Bronchial epithelial cell (primary cell): ENCODE measurements at regions not wholly inside any gene's neighbourhood (a gene's known extent, or its start where the extent isn't known, plus 50 kb on each side); places are given as distances from the start of the nearest gene placed in this dataset.

Source experiments
- DNase-seq: peaks from one replicate; pipeline ENCODE4 v3.0.0-alpha.2; 2010; ENCODE audit warnings: low read depth
- FAIRE-seq: peaks from 2 replicates; lab custom pipeline; 2011; peaks lifted over from hg19 to GRCh38; lab: Jason Lieb, UNC
- H3K27me3 ChIP-seq: 2 replicates; pipeline ENCODE4 v1.5.1; 2011; ENCODE audit warnings: low read length; ENCODE audit not compliant: control insufficient read depth, insufficient read depth
- H3K36me3 ChIP-seq: 2 replicates; pipeline ENCODE4 v1.5.1; 2011; ENCODE audit warnings: low read length; ENCODE audit not compliant: control insufficient read depth, insufficient read depth
- H3K4me3 ChIP-seq: 2 replicates; pipeline ENCODE4 v1.5.1; 2011; ENCODE audit warnings: mild to moderate bottlenecking, low read depth, low read length, control low read depth
- TF ChIP-seq, protein P1 (sequence below): IDR thresholded peaks from 2 replicates; pipeline ENCODE4 v1.5.1; 2011; ENCODE audit warnings: mild to moderate bottlenecking, moderate library complexity, low read length, control low read depth, inconsistent platforms; ENCODE audit not compliant: insufficient read depth, severe bottlenecking

DNA sequence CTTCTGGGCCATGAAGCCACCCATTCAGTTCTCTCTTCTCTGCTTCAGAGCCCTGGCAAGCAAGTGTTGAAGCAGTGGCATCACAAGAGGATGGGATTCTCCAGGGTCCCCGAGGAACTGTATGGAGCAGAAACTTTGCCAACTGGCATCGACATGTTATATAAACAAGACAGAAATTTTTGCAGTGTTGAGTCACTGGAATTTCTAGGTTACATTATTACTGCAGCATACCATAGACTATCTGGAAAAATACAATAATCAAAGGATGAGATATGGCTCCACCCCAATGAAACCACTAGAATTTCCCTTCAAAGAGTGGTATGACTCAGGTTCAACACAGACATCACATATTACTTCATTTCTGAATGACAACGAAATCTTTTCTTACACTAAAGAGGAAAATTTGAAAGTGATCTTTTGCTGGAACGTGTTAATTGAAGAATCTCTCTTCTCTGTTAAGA is 343.0 kb upstream of the DYNLRB2 start:
- H3K27me3 ChIP-seq: no peaks in the 10 kb centered on the region
- FAIRE-seq (no peak), DNase-seq (peak; percentile 98)
- no peaks in the 10 kb centered on the region for H3K36me3 ChIP-seq
- TF ChIP-seq, protein P1, sequence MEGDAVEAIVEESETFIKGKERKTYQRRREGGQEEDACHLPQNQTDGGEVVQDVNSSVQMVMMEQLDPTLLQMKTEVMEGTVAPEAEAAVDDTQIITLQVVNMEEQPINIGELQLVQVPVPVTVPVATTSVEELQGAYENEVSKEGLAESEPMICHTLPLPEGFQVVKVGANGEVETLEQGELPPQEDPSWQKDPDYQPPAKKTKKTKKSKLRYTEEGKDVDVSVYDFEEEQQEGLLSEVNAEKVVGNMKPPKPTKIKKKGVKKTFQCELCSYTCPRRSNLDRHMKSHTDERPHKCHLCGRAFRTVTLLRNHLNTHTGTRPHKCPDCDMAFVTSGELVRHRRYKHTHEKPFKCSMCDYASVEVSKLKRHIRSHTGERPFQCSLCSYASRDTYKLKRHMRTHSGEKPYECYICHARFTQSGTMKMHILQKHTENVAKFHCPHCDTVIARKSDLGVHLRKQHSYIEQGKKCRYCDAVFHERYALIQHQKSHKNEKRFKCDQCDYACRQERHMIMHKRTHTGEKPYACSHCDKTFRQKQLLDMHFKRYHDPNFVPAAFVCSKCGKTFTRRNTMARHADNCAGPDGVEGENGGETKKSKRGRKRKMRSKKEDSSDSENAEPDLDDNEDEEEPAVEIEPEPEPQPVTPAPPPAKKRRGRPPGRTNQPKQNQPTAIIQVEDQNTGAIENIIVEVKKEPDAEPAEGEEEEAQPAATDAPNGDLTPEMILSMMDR: no peak
- no peak overlapping the region for H3K4me3 ChIP-seq

DNA sequence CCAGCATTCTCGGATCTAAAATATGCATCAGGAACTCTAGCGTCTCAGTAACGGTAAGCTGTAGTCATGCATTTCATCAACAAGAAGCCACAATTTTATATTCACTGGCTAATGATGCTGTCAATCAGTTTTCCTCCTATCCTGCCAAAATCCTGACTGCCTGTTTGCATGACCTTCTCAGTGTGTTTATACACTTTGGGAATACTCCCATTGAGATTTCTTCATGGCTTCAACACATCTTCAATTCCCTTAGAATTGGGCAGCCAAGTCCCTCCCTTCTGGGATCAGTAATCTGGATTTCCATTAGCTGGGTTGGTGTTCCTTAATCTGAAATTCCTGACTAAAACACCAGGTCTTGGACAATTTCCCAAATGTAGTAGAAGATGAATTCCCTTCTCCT is 348.9 kb upstream of the DYNLRB2 start:
- Histone ChIP-seq H3K4me3 (no peak overlapping the region), H3K36me3 (no peaks in the 10 kb centered on the region), H3K27me3 (no peaks in the 10 kb centered on the region)
- FAIRE-seq: no peak
- TF ChIP-seq, protein P1: no peak
- no peak for DNase-seq

DNA sequence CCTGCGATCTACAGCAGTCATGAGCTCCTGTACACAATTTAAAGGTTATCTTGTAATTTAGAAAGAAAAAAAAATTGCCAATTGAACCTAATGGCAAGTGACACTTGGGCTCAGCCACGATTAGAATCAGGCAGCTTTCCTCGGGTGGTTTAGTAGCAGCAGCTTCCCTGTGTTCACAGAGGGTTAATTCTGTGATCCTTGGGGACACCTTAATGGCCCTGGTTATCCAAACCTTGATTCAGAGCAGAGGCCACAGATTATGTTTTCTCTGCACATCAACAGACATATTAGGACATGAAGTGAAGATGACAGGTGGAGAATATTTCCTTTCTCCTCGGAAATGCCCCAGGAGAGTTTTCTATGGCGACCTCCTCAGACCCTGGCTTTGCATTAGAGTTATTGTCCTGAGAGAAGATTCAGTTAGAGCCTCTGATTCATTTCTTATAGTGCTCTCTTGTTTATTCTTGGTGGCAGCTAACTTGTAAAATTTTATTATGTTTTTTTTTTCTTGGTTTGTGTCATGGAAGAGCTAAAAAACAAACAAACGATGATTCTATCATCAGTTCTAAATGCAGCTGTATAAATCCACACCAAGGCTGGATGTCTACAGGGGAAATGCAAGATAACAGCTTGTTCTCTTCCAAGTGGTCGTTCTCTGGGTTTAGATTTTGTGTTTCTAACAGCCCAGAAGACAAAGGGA is 351.2 kb upstream of the DYNLRB2 start:
- FAIRE-seq: no peak
- no peak for DNase-seq
- TF ChIP-seq, protein P1: no peak

DNA sequence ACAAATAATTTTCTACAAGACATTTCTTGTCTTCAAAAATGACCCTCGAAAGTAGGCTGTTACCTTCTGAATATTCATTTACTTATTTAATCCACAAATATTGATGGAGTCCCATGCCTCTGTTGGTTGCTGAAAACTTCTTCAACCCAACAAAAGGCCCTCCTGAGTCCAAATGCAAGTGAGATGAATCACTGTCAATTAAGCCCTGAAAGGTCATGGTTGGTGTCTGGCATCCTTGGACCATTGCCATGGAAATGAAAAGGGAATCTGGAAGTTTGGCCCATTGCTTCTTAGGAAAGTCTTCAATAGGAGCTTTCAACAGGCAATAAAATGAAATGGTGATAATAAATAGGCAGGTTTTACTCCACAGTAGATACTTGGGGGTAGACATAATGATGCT is 364.7 kb upstream of the DYNLRB2 start:
- Histone ChIP-seq H3K36me3 (no peaks in the 10 kb centered on the region), H3K27me3 (no peaks in the 10 kb centered on the region), H3K4me3 (no peak overlapping the region)
- FAIRE-seq (no peak), DNase-seq (peak; percentile 27)
- TF ChIP-seq, protein P1: no peak

More for the DNA sequence above, 351.2 kb upstream of the DYNLRB2 start:
- H3K36me3 ChIP-seq: no peaks in the 10 kb centered on the region
- H3K27me3 ChIP-seq: no peaks in the 10 kb centered on the region
- no peak overlapping the region for H3K4me3 ChIP-seq

DNA sequence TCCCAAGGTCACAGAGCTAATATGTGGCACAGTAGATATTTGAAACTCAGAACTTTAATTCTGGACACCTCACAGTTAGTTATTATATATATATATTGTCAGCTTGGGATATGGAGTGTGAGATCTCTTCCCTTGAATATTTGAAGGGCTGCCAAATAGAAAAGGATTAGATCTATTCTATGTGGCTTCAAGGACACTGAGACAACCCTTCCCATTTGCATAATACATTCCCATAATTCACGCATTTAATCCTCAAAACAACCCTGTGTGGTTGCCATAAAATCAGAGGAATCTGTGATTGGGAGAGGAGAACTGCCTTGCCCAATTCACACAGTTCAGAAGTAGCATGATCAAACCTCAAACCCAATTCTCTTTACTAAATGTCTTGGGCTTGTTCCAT is 365.8 kb upstream of the DYNLRB2 start:
- Histone ChIP-seq H3K36me3 (no peaks in the 10 kb centered on the region), H3K27me3 (no peaks in the 10 kb centered on the region), H3K4me3 (no peak overlapping the region)
- DNase-seq (no peak), FAIRE-seq (no peak)
- TF ChIP-seq, protein P1: no peak

DNA sequence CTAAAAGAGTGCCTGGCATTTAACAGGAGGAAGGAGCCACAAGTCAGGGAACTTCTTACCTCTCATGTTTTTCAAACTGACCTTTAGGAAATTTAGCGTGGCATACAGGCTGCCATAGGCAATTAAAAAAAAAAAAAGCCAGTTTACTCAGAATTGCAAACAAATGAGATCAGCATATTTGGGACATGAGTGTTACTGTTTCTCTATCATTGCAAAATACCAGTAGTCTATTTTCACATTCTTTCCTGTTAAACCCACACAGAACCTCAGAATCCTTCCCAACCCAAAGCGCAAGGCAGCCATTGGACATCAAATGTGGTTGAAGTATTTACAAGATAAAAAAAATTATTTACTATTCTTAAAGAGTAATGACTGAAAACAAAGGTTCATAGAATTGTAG is 366.4 kb upstream of the DYNLRB2 start:
- FAIRE-seq (no peak), DNase-seq (peak; percentile 88)
- no peaks in the 10 kb centered on the region for H3K27me3 ChIP-seq
- no peaks in the 10 kb centered on the region for H3K36me3 ChIP-seq
- TF ChIP-seq, protein P1: no peak
- H3K4me3 ChIP-seq: no peak overlapping the region
